CD4-positive, alpha-beta memory T cell (primary cell): ENCODE measurements at regions not wholly inside any gene's neighbourhood (a gene's known extent, or its start where the extent isn't known, plus 50 kb on each side); places are given as distances from the start of the nearest gene placed in this dataset.

Experiments used
- CTCF ChIA-PET: fragments of 350-600 bp; sonication (Branson Sonifier 250); formaldehyde crosslinking; loops from one replicate; lab custom pipeline; 2021; ENCODE audit warnings: inconsistent platforms; ENCODE audit not compliant: partially characterized antibody; lab: Charles Lee
- POLR2A ChIA-PET: fragments of 350-600 bp; sonication (Branson Sonifier 250); formaldehyde crosslinking; loops from one replicate; lab custom pipeline; 2021; ENCODE audit not compliant: partially characterized antibody; lab: Charles Lee
- DNase-seq, 5 donors: peaks; one replicate each; pipeline versions ENCODE4 v3.0.0 to v3.0.0-alpha.2; 2020 to 2022; ENCODE audit warnings: mixed read lengths in 1 of 5
- H3K27ac ChIP-seq: one replicate; pipeline ENCODE4 v1.7.0; 2013; ENCODE audit warnings: low read depth, low read length
- H3K27me3 ChIP-seq: 2 replicates; pipeline ENCODE4 v1.7.0; 2013; ENCODE audit warnings: mild to moderate bottlenecking, low read length, moderate library complexity; ENCODE audit not compliant: insufficient read depth
- H3K36me3 ChIP-seq: 2 replicates; pipeline ENCODE4 v1.7.0; 2013; ENCODE audit warnings: mild to moderate bottlenecking, low read length, moderate library complexity; ENCODE audit not compliant: insufficient read depth
- H3K4me1 ChIP-seq: 2 replicates; pipeline ENCODE4 v1.7.0; 2013; ENCODE audit warnings: mild to moderate bottlenecking, low read length, moderate library complexity; ENCODE audit not compliant: insufficient read depth
- H3K4me3 ChIP-seq, 2 donors: one replicate each; pipeline ENCODE4 v1.7.0; 2013; ENCODE audit warnings: low read length in 2 of 2, mild to moderate bottlenecking in 1 of 2
- H3K9me3 ChIP-seq, 2 donors: one replicate each; pipeline ENCODE4 v1.7.0; 2013; ENCODE audit warnings: low read length in 2 of 2, control low read depth in 1 of 2; ENCODE audit not compliant: control insufficient read depth in 1 of 2
- H3K27ac Mint-ChIP-seq, 7 donors: one replicate each; pipeline ENCODE4 v1.8.0; 2020 to 2021; ENCODE audit warnings: mixed read lengths in 7 of 7, mild to moderate bottlenecking in 6 of 7, inconsistent platforms in 3 of 7, moderate library complexity in 3 of 7
- H3K27me3 Mint-ChIP-seq, 2 donors: one replicate each; pipeline ENCODE4 v1.8.0; 2020 to 2021; ENCODE audit warnings: mixed read lengths in 2 of 2
- H3K36me3 Mint-ChIP-seq, 2 donors: one replicate each; pipeline ENCODE4 v1.8.0; 2020 to 2021; ENCODE audit warnings: mixed read lengths in 2 of 2, inconsistent platforms in 1 of 2, mild to moderate bottlenecking in 1 of 2
- H3K4me1 Mint-ChIP-seq, 4 donors: one replicate each; pipeline ENCODE4 v1.8.0; 2020 to 2021; ENCODE audit warnings: mixed read lengths in 4 of 4, mild to moderate bottlenecking in 1 of 4
- H3K4me3 Mint-ChIP-seq, 8 donors: one replicate each; pipeline ENCODE4 v1.8.0; 2020 to 2021; ENCODE audit warnings: mixed read lengths in 8 of 8, mild to moderate bottlenecking in 7 of 8, moderate library complexity in 6 of 8, inconsistent platforms in 3 of 8
- H3K9me3 Mint-ChIP-seq, 8 donors: one replicate each; pipeline ENCODE4 v1.8.0; 2020 to 2021; ENCODE audit warnings: mixed read lengths in 8 of 8, mild to moderate bottlenecking in 5 of 8, inconsistent platforms in 3 of 8, moderate library complexity in 1 of 8
- intact Hi-C: fragments of 100-400 bp; cut with micrococcal nuclease; formaldehyde crosslinking; loops from one replicate; pipeline ENCODE4 v1.15.1; 2023

DNA sequence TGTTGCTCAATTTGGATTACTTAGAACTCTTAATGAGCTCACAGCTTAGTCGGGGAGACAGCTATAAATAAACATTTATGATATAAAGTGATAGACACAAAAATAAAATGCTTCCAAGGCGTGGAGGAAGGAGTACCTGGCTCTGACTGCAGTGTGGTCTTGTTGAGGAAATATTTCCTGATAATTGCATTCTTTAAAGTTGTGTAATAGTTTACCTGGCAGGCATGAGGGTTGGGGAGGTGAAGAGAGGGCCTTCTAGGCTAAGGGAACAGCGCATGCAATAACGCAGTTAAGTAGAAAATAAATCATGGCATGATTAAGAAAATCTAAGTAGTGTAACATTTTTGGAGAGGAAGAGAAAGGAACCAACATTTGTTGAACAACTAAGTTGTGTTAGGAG, 260.5 kb upstream of the ATP2B1 start:
- intact Hi-C loops: no loop called here
- peaks cover 8 to 12% (median 9%) of the 10 kb centered on the region in 4 donors for H3K4me1 Mint-ChIP-seq

DNA sequence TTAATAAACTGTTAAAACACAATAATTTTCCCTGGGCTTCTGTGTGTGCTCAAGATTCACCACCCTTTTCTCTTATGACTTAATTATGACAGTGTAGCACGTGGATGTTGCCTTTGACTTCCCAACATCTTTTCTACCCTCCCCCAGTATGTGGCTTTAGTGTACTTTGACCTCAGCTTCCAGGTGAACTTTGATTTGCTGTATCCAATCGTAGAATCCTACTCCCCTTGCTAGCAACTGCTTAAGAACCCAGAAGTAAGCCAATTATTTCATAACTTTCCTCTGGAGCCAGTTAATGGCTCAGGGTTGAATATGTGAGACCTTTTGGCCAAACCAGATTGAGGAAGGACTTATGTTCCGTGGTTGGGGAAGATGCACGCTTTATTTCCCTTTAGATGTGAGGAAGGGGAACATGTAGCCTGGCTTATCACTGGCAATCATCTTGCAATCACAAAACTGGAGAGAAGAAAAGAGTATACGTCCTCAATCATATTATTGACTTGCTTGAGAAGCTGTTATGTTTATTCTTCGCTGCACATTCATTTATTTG, 259.6 kb upstream of the ATP2B1 start:
- intact Hi-C loops: no loop called here
- H3K4me3 Mint-ChIP-seq: no peak overlapping the region
- Histone ChIP-seq H3K9me3 (no peaks in the 10 kb centered on the region), H3K4me1 (no peaks in the 10 kb centered on the region), H3K4me3 (no peak overlapping the region), H3K27ac (no peak overlapping the region), H3K36me3 (no peaks in the 10 kb centered on the region), H3K27me3 (no peaks in the 10 kb centered on the region)
- no peak overlapping the region for H3K27ac Mint-ChIP-seq
- no peaks in the 10 kb centered on the region for H3K27me3 Mint-ChIP-seq
- H3K36me3 Mint-ChIP-seq: no peaks in the 10 kb centered on the region
- peaks cover 0 to 3% (median 0%) of the 10 kb centered on the region in 8 donors for H3K9me3 Mint-ChIP-seq
- ChIA-PET POLR2A (no interaction called here), CTCF (interaction anchor here (1.0 kb wide), 1 partner anchor 11 kb away, joined by 3 read pairs; no protein-coding TSS in a partner anchor)
- H3K4me1 Mint-ChIP-seq: peaks cover 8 to 12% (median 9%) of the 10 kb centered on the region in 4 donors
- no peak for DNase-seq

More for the DNA sequence above, 260.5 kb upstream of the ATP2B1 start:
- Histone ChIP-seq H3K9me3 (no peaks in the 10 kb centered on the region), H3K4me1 (no peaks in the 10 kb centered on the region), H3K36me3 (no peaks in the 10 kb centered on the region), H3K4me3 (no peak overlapping the region), H3K27me3 (no peaks in the 10 kb centered on the region), H3K27ac (no peak overlapping the region)
- no peaks in the 10 kb centered on the region for H3K36me3 Mint-ChIP-seq
- H3K9me3 Mint-ChIP-seq: peaks cover 0 to 3% (median 0%) of the 10 kb centered on the region in 8 donors
- ChIA-PET CTCF (interaction anchor here (1.0 kb wide), 1 partner anchor 10 kb away, joined by 3 read pairs; no protein-coding TSS in a partner anchor), POLR2A (no interaction called here)
- no peaks in the 10 kb centered on the region for H3K27me3 Mint-ChIP-seq
- H3K27ac Mint-ChIP-seq: peak overlapping the region in 1 of 7 donors; percentile 4
- DNase-seq: no peak
- H3K4me3 Mint-ChIP-seq: no peak overlapping the region

DNA sequence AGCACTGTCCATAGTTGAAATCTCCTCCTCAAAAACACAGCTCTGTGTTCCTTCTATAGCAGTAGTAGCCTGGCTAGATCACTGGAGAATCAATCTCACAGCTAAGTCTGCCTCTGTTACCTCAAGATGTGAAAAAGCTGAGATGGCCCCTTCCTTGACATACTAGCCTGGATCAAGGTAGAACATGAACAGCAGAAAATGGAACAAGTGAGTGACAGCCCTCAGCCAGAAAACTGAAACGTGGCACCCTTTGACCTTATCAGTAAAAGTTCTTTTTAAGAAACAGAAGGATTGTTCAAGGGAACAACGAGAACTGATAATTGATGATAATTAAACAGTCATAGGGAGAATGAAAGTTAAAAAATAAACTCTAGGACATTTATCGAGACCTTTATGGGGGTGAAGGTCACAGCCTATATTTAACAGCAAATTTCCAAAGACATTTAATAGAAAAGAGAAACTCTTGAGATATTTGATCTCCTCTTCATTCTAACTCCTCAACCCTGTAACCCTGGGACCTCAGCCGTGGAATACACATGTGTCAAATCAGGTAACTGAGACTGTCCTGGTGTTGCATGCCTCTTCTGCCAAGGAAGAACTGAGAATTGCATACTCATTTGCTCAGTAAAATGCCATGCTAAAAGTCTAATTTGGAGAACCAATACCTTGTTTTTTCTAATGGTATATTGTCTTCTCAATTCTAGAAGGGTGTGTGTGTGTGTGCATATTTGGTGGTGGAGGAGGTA, 258.0 kb upstream of the ATP2B1 start:
- no peak overlapping the region for H3K4me3 Mint-ChIP-seq
- peak overlapping the region in 2 of 7 donors; percentile 30 to 50 for H3K27ac Mint-ChIP-seq
- no peaks in the 10 kb centered on the region for H3K36me3 Mint-ChIP-seq
- Histone ChIP-seq H3K27me3 (no peaks in the 10 kb centered on the region), H3K36me3 (no peaks in the 10 kb centered on the region), H3K4me3 (no peak overlapping the region), H3K27ac (no peak overlapping the region), H3K4me1 (no peaks in the 10 kb centered on the region), H3K9me3 (no peaks in the 10 kb centered on the region)
- no peaks in the 10 kb centered on the region for H3K27me3 Mint-ChIP-seq
- intact Hi-C loops: no loop called here
- CTCF ChIA-PET: no interaction called here
- peaks cover 10 to 14% (median 12%) of the 10 kb centered on the region in 4 donors for H3K4me1 Mint-ChIP-seq
- POLR2A ChIA-PET: no interaction called here
- DNase-seq: no peak
- peaks cover 0 to 3% (median 0%) of the 10 kb centered on the region in 8 donors for H3K9me3 Mint-ChIP-seq

DNA sequence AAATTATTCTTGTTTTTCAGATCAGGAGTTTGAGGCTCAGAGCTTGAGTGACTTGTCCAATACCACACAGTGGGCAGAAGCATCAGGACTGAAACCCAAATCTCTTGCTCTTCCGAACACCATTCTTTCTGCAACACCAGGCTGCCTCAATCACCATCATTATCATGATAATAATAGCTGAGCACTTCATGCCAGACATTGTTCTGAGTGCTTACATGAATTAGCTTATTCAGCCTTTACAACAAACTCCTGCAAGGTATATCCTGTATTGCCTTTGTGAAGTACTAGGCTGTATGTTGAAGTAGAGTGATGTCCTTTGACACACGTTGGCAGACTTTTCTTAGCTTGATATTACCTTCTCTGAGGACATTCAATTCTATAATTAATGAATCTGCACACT, 257.4 kb upstream of the ATP2B1 start:
- Mint-ChIP-seq H3K9me3 (peaks cover 0 to 3% (median 0%) of the 10 kb centered on the region in 8 donors), H3K4me1 (peaks cover 6 to 16% (median 11%) of the 10 kb centered on the region in 4 donors), H3K4me3 (no peak overlapping the region), H3K27ac (no peak overlapping the region), H3K36me3 (no peaks in the 10 kb centered on the region), H3K27me3 (no peaks in the 10 kb centered on the region)
- H3K4me3 ChIP-seq: no peak overlapping the region
- no peak for DNase-seq
- no peak overlapping the region for H3K27ac ChIP-seq
- intact Hi-C loops: no loop called here
- H3K9me3 ChIP-seq: no peaks in the 10 kb centered on the region
- H3K27me3 ChIP-seq: no peaks in the 10 kb centered on the region
- ChIA-PET CTCF (interaction anchor here (0.6 kb wide), 1 partner anchor 106 kb away, joined by 3 read pairs; no protein-coding TSS in a partner anchor), POLR2A (no interaction called here)
- H3K4me1 ChIP-seq: no peaks in the 10 kb centered on the region
- no peaks in the 10 kb centered on the region for H3K36me3 ChIP-seq

DNA sequence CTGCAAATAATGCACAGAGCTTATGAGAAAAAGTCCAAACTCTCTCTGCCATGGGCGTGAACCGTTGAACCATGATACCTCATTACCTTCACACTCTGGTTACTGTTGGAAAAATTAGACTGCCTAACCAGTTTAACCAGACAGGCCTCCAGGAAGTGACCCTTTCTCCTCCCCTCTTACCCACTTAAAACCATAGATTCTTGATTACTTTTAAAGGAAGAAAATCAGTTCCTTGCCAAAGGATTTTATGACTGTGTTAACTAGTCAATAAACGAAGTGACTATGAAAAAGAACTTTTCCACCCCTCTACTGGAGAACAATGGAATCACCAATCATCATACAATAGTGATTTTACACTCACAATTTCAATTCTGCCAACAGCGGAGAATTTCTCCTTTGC, 254.0 kb upstream of the ATP2B1 start:
- Histone ChIP-seq H3K4me3 (no peak overlapping the region), H3K4me1 (peaks cover 12% of the 10 kb centered on the region), H3K27ac (no peak overlapping the region), H3K27me3 (no peaks in the 10 kb centered on the region), H3K9me3 (no peaks in the 10 kb centered on the region), H3K36me3 (no peaks in the 10 kb centered on the region)
- intact Hi-C loops: no loop called here
- DNase-seq: no peak
- Mint-ChIP-seq H3K27ac (peak overlapping the region in 1 of 7 donors; percentile 10), H3K4me1 (peaks cover 13 to 23% (median 18%) of the 10 kb centered on the region in 4 donors), H3K36me3 (no peaks in the 10 kb centered on the region), H3K4me3 (no peak overlapping the region), H3K27me3 (no peaks in the 10 kb centered on the region), H3K9me3 (peaks cover 0 to 1% (median 0%) of the 10 kb centered on the region in 8 donors)
- CTCF ChIA-PET: interaction anchor here (0.6 kb wide), 1 partner anchor 268 kb away, joined by 3 read pairs; no protein-coding TSS in a partner anchor
- POLR2A ChIA-PET: no interaction called here

DNA sequence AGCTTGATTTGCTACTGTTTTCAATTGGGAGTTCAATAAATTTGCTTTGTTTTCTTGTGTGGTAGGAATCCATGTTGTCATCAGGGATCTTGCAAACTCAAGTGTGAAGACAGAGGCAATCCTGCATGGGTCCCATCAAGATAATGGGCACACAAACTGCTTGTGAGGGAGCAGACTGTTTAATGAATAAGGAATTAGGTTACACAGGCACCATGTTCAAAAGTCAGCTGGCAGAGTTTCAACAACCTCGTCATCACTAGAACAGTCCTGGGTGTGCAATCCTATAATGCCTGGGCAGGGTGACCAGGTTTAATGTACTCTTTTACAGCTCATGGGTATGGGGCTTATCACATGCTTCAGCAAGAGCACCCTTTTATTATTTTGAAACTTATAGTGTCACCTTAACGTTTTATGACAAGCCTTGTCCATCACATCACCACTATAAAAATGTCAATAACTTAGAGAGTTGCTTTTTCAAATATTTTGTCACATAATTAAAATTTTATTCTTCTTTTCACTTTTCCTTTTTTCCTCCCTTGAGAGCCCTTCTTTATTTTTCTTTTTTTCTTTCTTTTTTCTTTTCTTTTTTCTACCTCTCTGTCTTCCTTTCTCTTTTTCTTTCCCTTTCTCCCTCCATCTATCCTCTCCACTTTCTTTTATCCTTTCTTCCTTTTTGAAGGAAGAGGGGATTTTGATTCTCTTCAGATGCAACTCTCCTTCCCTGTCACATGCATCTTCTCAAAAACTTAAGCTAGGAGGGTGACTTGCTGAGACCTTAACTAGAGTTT, 252.2 kb upstream of the ATP2B1 start:
- intact Hi-C loops: no loop called here
- no peak overlapping the region for H3K4me3 Mint-ChIP-seq
- no peaks in the 10 kb centered on the region for H3K9me3 ChIP-seq
- H3K27me3 ChIP-seq: no peaks in the 10 kb centered on the region
- H3K27ac Mint-ChIP-seq: peak overlapping the region in 3 of 7 donors; percentile 47 to 82 (median 80)
- peaks cover 12% of the 10 kb centered on the region for H3K4me1 ChIP-seq
- no peaks in the 10 kb centered on the region for H3K36me3 Mint-ChIP-seq
- H3K27ac ChIP-seq: no peak overlapping the region
- H3K36me3 ChIP-seq: no peaks in the 10 kb centered on the region
- POLR2A ChIA-PET: interaction anchor here (1.7 kb wide), 1 partner anchor 11 kb away, joined by 10 read pairs; no protein-coding TSS in a partner anchor
- CTCF ChIA-PET: interaction anchor here (1.8 kb wide), 1 partner anchor 53 kb away, joined by 6 read pairs; no protein-coding TSS in a partner anchor
- H3K4me1 Mint-ChIP-seq: peaks cover 15 to 25% (median 22%) of the 10 kb centered on the region in 4 donors
- H3K9me3 Mint-ChIP-seq: peaks cover 0 to 2% (median 0%) of the 10 kb centered on the region in 8 donors
- H3K4me3 ChIP-seq: no peak overlapping the region
- H3K27me3 Mint-ChIP-seq: no peaks in the 10 kb centered on the region
- DNase-seq: no peak
